ENCODE measurements at regions not wholly inside any gene's neighbourhood (a gene's known extent, or its start where the extent isn't known, plus 50 kb on each side); places are given as distances from the start of the nearest gene placed in this dataset.

GRCh38 chr13:40075281-40075680 is 419.8 kb downstream of the COG6 start:
- no peak for DNase-seq (ENCODE audit: low read depth)

GRCh38 chr13:40076765-40077362 is 421.4 kb downstream of the COG6 start:
- no peak for DNase-seq (ENCODE audit: low read depth)

- DNase-seq (ENCODE audit: low read depth), result no peak
Observed at GRCh38 chr13:40077396-40078027, 422.1 kb downstream of the COG6 start.

GRCh38 chr13:40079721-40080120 is 424.3 kb downstream of the COG6 start:
- DNase-seq (ENCODE audit: low read depth), result no peak

GRCh38 chr13:40080676-40081075 is 425.2 kb downstream of the COG6 start:
- DNase-seq (ENCODE audit: low read depth), result no peak

GRCh38 chr13:40082639-40083038 is 427.2 kb downstream of the COG6 start:
- DNase-seq (ENCODE audit: low read depth), result no peak

GRCh38 chr13:40083841-40084240 is 428.4 kb downstream of the COG6 start:
- no peak for DNase-seq (ENCODE audit: low read depth)

GRCh38 chr13:40084934-40085333 is 429.5 kb downstream of the COG6 start:
- no peak for DNase-seq (ENCODE audit: low read depth)

- DNase-seq (ENCODE audit: low read depth), result no peak
Observed at GRCh38 chr13:40087091-40088002, 431.9 kb downstream of the COG6 start.

GRCh38 chr13:40094056-40094455 is 438.6 kb downstream of the COG6 start:
- no peak for DNase-seq (ENCODE audit: low read depth)

GRCh38 chr13:40095695-40096356 is 440.4 kb downstream of the COG6 start:
- DNase-seq (ENCODE audit: low read depth), result no peak

- DNase-seq (ENCODE audit: low read depth), result no peak
Observed at GRCh38 chr13:40096357-40096901, 441.0 kb downstream of the COG6 start.

GRCh38 chr13:40098246-40098645 is 442.8 kb downstream of the COG6 start:
- no peak for DNase-seq (ENCODE audit: low read depth)

- no peak for DNase-seq (ENCODE audit: low read depth)
Observed at GRCh38 chr13:40101708-40102359, 446.4 kb downstream of the COG6 start.

- no peak for DNase-seq (ENCODE audit: low read depth)
Observed at GRCh38 chr13:40102360-40102727, 446.9 kb downstream of the COG6 start.

- DNase-seq (ENCODE audit: low read depth), result peak; percentile 89
Observed at GRCh38 chr13:40102854-40103253, 447.4 kb downstream of the COG6 start.

GRCh38 chr13:40103864-40104263 is 448.4 kb downstream of the COG6 start:
- no peak for DNase-seq (ENCODE audit: low read depth)

- DNase-seq (ENCODE audit: low read depth), result no peak
Observed at GRCh38 chr13:40105231-40105630, 449.8 kb downstream of the COG6 start.

- DNase-seq (ENCODE audit: low read depth), result peak; percentile 91
Observed at GRCh38 chr13:40109351-40109844, 453.9 kb downstream of the COG6 start.

- no peak for DNase-seq (ENCODE audit: low read depth)
Observed at GRCh38 chr13:40113643-40114304, 458.3 kb downstream of the COG6 start.

- DNase-seq (ENCODE audit: low read depth), result no peak
Observed at GRCh38 chr13:40114305-40114896, 458.9 kb downstream of the COG6 start.
